ENCODE measurements at regions not wholly inside any gene's neighbourhood (a gene's known extent, or its start where the extent isn't known, plus 50 kb on each side); places are given as distances from the start of the nearest gene placed in this dataset.
A peak's percentile ranks its signal among the peaks of the same experiment; 100 is the strongest.

DNA sequence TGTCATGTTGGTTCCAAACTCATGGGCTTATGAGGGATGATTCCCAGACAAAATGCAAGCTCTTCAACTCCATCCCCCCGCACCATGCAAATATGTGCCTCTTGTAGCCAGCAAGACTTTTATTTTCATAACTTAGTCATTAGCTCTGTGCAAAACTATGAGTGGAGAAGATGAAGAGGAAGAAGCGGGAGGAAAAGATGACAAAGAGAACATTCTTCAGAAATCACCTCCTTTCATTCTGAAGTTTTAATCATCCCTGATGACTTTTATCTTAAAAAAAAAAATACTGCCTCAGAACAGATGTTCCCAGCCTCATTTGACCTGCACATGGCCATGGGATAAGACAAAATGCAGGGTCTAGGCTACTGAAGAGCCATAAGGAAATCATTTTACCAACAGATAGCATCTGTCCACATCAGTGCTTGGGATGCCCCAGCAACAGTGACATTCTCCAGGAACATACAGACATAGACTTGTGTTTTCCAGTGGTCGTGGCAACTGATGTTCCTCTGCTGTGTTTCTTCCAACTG is 145.5 kb downstream of the WNT5A start:
- no peak for DNase-seq

DNA sequence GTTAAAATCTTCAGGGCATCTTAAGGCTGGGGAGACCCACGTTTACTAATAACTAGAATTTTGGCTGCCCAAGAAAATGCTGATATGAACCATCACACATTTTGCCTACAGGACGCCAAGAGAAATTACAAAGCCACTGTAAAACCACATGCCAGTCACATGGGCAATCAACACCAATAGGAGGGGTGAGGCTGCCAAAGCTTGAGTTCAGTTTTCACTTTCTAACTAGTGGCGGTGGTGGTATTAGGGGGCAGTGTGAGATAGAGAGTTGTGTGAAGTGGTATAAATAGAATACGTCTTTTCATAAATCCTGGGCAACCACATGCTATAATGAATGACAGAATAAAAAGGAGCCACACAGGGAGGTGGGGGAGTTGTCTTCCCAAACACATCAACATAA is 147.3 kb downstream of the WNT5A start:
- DNase-seq = no peak

DNA sequence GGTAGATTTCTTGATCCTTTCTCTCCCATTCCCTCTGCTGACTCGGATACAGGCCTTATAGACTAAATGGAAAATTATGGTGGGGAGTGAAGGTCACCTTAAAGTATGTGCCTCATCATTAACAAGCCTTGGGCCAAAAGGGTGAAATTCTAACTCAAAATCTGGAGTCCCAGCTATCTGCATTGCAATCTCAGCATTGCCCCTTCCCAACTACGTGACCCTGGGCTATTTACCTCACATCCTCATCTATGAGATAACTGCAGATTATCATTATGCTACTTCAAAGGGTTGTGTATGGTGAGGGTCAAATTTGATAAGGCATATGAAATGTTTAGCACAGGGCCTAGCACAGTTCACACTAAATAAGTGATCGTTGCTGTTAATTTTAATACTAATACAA is 147.7 kb downstream of the WNT5A start:
- no peak for DNase-seq

DNA sequence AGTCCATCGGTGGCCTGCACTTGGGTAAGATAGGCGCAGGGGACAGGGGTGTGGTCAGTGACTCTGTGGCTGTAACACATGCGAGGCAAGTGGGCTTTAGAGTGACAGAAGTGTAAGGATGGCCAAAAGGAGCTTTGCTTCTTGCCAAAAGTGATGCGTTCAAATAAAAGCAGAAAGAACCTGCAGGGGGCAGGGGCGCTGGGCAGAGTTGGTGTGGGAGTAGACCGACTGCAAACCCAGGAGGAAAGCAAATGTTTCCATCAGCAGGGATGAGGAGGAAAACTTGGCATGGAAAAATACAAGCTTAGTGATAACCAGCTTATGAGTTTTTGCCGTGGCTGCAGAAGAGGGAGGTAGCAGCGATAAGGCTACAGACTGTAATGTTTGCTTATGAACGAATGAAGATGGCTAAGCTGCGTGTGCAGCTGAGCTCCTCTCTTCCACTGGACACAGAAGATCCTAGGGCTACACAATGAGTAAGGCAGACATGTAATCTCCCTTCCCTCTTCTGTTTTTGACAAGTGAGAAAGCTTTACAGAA is 149.4 kb downstream of the WNT5A start:
- DNase-seq = peak; percentile 21

GRCh38 chr3:55333923-55334322 is 153.2 kb downstream of the WNT5A start:
- no peak for DNase-seq

DNA sequence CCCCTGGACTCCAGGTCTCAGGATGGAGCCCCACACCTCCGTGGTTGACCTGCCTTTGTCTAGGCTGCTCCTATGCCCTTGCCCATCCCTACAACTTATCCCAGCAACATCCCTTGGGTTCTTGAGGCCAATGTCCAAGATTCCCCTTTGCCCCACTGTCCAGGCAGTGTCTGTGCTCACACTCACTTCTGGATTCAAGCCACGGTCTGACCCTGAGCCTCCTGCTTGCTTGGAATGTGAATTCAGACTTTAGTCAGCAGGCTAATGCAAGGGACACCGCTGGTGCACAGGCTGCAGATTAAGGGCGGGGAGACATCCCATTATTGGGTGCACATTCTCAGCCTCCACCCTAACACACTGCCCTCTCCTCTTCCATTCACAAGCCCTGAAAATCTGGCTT is 154.1 kb downstream of the WNT5A start:
- no peak for DNase-seq

GRCh38 chr3:55332176-55332575 is 154.9 kb downstream of the WNT5A start:
- no peak for DNase-seq

- no peak for DNase-seq
Observed at GRCh38 chr3:55331524-55331923, 155.6 kb downstream of the WNT5A start.

- no peak for DNase-seq
Observed at GRCh38 chr3:55330756-55331155, 156.3 kb downstream of the WNT5A start.

GRCh38 chr3:55330355-55330754 is 156.8 kb downstream of the WNT5A start:
- no peak for DNase-seq

DNA sequence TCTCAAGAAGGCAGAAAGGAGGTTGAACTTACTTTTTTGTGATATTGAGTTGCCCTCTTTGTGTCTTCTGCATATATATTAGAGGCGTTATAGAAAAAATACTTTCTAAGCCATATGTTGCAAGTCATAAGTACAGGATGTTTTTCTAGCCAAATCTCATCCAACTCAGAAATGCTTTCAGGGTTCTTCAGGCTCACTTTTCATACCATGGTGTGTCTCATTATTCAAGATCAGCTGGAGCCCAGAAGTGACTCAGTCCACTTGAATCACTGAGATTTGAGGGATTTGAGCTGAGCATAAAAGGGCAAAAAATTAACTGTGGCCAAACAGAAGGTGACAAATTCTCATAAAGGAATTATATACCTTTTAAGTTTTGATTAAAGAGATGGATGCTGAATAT is 157.3 kb downstream of the WNT5A start:
- DNase-seq = no peak

DNA sequence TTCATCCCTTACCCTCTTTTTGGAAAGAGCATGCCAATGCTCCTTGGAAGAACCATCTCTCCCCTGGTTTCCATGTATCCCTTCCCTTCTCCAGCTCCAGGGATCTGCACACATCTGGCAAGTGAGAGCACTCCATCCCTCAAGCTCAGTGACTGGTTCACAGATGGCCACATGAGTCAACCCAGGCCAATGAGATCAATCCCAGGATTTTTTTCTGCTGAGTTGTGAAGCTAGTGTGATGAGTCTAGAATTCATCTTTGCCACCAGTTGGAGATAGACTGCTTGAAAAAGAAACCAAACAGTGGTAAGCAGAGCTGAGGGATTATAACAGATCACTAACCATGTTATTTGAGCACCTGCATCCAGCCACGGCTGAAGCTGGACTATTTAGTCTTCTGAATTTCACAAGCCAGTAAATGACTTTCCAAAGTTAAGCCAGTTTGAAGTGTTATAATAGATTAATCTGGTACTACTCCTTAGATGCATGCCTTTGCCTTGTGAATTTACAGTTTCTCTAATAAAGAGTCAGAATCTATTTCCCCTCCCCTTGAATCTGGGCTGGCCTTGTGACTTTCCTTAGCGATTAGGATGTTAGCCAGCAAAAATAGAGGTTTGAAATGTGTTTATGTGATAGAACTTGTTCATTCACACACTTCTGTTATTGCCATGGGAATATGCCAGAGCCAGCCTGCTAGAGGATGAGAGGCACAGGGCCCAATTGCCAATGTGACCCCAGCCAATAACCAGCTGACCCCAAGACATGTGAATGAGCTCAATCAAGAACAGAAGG is 159.8 kb downstream of the WNT5A start:
- peak; percentile 34 for DNase-seq

DNA sequence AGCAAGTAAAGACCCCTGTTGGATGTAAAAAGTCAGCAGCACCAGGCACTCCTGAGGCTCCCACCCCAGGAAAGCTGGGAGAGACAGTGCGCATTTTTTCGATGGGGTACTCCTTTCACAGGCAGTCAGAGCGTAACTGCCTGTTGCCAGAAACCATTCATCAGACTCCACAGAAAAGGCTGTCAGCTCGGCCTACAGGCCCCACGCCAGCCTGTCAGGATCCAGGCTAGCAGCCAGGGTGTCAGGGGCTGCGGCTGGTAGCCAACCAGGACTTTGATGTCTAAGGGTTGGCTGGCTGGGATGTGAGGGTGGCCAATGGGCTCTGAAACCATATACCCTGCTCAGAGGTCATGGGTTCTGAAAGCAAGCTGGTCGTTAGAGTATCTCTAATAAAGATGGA is 164.5 kb downstream of the WNT5A start:
- no peak for DNase-seq

DNA sequence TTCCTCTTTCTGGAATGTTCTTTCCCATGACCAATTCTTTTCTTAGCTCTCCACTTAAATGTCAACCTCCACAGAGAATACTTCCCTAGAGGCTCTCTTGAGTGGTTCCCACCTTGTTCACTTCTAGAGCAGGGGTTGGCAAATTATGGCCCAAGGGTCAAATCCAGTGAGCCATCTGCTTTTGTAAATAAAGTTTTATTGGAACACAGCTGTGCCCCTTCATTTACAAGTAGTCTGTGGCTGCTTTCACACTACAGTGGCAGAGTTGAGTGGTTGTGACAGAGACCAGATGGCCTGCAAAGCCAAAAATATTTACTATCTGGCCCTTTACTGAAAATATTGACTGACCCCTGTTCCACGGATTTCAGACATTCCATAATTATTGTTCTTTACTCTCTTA is 166.2 kb downstream of the WNT5A start:
- DNase-seq = no peak

- no peak for DNase-seq
Observed at GRCh38 chr3:55315396-55315795, 171.7 kb downstream of the WNT5A start.

GRCh38 chr3:55313666-55314065 is 173.4 kb downstream of the WNT5A start:
- DNase-seq = no peak

GRCh38 chr3:55309336-55309735 is 177.8 kb downstream of the WNT5A start:
- no peak for DNase-seq

- DNase-seq = no peak
Observed at GRCh38 chr3:55307622-55308021, 179.5 kb downstream of the WNT5A start.

DNA sequence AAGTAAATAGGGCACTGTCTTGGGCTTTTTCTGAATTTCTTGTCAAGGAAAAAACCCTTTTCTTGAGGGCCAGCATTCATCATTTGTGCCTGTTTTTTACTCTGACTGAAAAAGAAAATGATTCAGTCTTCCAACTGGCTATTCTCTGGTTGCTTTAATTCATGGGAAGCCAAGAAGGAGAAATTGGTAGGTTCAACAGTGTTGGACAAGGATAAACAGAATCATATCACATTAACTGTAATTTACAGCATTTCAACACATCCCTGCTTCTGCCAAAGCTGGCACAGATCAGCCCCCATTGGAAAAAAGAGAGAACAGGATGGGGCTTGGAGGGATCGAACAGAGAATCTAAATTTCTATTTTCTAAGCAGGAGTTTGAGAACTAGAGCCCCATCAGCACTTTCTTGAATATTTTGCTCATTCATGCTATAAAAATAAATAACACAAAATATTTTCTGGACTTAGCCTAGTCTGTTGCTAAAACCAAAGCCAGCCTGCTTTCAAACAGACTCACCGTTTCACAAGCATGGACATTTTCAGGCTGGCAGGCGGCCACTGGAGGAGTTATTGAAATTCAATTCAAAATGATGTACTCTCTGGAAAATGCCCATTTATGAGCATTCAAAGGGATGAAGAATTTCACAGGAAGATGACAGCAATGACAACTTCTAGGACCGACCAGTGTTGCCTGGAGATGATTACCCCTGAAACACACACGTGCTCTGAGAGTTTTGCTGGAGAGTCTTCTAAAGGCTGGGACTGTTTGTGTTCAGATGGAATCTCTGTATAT is 181.2 kb downstream of the WNT5A start:
- DNase-seq = no peak

DNA sequence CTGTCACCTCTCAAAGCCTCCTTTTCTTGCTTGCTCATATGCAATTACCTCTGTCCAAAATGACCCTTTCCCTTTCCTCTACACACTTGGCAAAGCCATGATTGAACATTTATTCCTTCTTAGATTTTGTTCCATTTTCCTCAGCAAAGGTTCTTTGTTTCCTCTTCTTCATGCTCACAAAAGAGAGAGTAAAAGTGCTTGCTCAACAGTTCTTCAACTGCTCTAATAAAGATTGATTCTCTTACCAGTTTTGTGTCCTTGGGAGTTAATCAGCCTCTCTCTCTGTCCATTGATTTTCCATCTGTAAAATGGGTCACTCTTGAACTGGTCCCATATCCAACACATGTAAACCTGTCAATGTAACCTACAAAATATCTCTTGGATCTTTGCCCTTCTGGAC is 186.4 kb downstream of the WNT5A start:
- DNase-seq = no peak

DNA sequence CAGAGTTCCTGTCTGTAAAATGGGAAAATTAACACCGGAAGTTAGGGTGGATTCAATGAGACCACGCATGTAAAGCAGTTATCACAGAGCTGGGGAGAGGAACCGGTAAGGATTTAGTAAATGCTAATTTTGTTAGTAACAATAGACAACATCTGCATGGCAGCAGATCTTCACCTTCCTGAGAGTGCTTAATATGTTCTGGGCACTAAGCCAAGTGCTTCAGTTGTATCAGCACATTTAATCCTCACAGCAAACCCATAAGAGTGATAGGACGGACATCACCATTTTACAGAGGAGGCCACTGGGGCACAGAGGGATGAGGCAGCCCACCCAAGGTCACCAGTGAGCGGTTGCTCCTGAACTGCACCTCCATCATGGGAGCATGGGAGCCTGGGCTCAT is 189.4 kb downstream of the WNT5A start:
- DNase-seq = peak; percentile 63

DNA sequence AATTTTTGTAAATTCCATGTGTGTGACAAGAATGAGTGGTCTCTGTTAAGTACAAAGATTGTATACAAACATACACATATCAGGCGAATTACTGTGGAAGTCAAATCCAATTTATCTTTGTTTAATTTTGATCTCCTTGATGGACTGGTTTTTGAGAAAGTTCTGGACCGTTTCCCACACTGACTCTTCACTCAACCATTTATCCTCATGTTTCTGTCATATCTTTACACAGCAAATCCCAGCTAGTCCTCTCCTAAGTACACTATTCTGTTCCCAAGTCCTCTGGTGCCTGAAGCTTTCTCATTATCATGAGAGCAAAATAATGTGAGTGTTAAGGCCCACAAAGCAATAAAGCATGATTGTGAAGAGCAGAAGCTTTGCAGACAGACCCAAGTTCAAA is 189.9 kb downstream of the WNT5A start:
- no peak for DNase-seq

DNA sequence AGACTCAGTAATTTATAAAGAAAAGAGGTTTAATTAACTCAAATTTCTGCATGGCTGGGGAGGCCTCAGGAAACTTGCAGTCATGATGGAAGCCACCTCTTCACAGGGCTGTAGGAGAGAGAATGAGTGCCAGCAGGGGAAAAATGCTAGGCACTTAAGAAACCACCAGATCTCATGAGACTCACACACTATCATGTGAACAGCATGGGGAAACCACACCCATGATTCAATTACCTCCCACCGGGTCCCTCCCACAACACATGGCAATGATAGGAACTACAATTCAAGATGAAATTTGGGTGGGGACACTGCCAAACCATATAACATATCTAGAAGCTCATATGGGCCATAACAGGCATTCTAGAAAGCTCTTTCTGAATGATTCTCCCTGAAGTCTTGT is 190.3 kb downstream of the WNT5A start:
- no peak for DNase-seq

GRCh38 chr3:55296030-55296429 is 191.1 kb downstream of the WNT5A start:
- no peak for DNase-seq

Data from NCI-H82 (cell line).